ENCODE measurements at regions not wholly inside any gene's neighbourhood (a gene's known extent, or its start where the extent isn't known, plus 50 kb on each side); places are given as distances from the start of the nearest gene placed in this dataset.

GRCh38 chr20:52448513-52449232, 257.1 kb upstream of the ZFP64 start:
- in situ Hi-C loops (cut with HindIII; ENCODE audit: low sequenced_read_pairs) = no loop called here

DNA sequence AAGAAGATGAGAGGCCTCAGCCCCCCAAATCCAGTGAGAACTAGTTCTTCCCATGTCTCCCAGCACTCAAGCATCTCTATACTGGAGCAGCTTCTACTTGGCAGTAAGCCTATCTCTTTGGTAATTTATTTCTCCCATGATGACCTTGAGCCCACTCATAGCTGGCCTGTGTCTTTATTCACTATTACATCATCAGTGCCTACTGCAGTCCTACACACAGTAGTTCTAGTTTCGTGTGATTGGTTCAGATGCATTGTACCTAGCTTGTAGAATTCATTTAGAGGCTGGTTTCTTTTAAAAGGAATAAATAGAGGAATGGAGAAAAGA, 255.6 kb upstream of the ZFP64 start:
- in situ Hi-C loops (cut with HindIII; ENCODE audit: low sequenced_read_pairs) = no loop called here

GRCh38 chr20:52446421-52447224, 255.0 kb upstream of the ZFP64 start:
- in situ Hi-C loops (cut with HindIII; ENCODE audit: low sequenced_read_pairs) = no loop called here

DNA sequence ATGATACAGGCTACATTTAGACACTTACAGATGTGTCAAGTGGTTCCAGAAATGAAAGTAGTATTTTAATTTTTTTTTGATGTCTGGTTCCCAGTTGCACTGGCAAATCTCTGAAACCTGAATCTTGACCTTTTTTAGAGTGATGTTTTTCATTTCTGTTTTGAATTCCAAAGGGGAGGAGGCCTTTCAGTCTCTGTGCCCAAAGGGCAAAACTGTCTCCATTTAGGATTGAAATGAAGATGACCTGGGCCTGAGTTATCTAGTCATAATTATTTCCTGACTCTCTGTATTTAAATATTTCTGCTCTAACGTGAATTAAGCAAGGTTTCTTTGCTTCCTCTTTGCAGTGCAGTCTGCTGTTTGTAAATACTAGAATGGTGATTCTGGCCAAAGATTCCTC, 252.9 kb upstream of the ZFP64 start:
- in situ Hi-C loops (cut with HindIII; ENCODE audit: low sequenced_read_pairs) = no loop called here

DNA sequence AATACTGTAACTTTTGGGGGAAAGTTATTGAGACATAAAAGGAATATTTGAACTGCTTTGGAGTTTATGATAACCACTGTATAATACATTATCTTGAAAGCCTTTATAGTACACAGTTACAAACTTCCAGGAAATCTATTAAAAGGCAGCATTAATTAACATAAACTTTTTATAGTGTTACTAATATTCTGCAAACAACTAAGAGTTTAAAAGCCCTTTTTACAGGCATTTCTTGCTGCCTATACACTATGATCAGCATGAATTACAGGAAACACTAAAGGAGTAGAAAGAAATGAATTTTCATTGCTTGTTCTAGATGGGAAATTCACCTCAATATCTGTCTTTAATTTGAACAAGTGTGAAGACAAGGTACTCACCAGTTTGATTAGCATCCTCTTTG, 252.3 kb upstream of the ZFP64 start:
- in situ Hi-C loops (cut with HindIII; ENCODE audit: low sequenced_read_pairs) = no loop called here

DNA sequence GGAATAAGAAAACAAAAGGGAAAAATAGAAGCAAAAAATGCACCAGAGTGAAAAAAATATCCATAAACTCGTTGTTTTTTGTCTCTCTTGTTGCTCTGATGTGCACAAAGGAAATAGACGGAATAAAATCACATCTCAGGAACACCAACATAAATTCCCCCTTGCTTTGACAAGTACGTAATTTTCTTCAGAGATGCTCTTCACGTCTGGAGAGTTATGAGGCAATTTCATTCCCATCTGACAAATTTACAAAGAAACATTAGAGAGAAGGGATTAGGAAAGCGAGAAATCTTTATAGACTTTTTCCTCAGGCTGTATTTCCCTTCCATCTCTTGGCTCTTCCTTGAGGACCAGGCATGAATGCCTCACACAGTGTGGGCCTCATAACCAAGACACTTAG, 250.1 kb upstream of the ZFP64 start:
- in situ Hi-C loops (cut with HindIII; ENCODE audit: low sequenced_read_pairs) = no loop called here

GRCh38 chr20:52439375-52439774, 247.8 kb upstream of the ZFP64 start:
- in situ Hi-C loops (cut with HindIII; ENCODE audit: low sequenced_read_pairs) = no loop called here

- in situ Hi-C loops (cut with HindIII; ENCODE audit: low sequenced_read_pairs) = no loop called here
These were observed 246.9 kb upstream of the ZFP64 start for GRCh38 chr20:52438326-52438963.

GRCh38 chr20:52434453-52434852, 242.9 kb upstream of the ZFP64 start:
- in situ Hi-C loops (cut with HindIII; ENCODE audit: low sequenced_read_pairs) = no loop called here

DNA sequence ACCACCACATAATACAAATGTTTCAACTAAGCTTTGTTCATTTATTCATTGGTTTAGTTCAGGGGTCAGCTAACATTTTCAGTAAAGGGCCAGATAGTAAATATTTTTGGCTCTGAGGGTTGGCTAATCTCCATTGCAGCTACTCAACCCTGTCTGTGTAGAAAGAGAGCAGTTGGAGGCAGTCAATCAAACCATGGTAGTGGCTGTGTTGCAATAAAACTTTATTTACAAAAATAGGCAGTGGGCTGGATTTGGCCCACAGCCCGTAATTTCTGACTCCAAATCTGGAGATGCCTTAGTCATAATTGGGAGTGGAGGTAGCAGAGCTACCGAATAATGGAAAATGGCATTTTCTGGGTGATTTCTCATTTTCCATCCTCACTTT, 242.5 kb upstream of the ZFP64 start:
- in situ Hi-C loops (cut with HindIII; ENCODE audit: low sequenced_read_pairs) = no loop called here

- in situ Hi-C loops (cut with HindIII; ENCODE audit: low sequenced_read_pairs) = no loop called here
These were observed 241.9 kb upstream of the ZFP64 start for GRCh38 chr20:52433326-52434040.

- in situ Hi-C loops (cut with HindIII; ENCODE audit: low sequenced_read_pairs) = no loop called here
These were observed 241.2 kb upstream of the ZFP64 start for GRCh38 chr20:52432740-52433139.

DNA sequence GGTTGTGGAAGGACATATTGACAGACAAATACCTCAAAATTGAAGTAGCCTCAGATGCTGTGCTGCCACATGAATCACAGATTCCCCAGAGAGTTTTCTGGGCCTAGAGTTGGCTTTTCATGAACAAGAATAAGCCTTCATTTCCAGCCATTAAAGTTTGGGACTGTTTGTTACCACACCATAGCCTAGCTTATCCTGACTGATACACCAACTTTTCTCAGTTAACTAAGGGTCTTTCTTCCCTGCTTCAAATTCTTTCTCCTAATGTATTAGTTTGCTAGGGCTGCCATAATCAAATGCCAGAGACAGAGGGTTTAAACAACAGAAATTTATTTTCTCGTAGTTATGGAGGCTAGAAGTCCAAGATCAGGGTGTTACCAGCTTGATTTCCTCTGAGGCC, 237.4 kb upstream of the ZFP64 start:
- in situ Hi-C loops (cut with HindIII; ENCODE audit: low sequenced_read_pairs) = no loop called here

- in situ Hi-C loops (cut with HindIII; ENCODE audit: low sequenced_read_pairs) = no loop called here
These were observed 236.4 kb upstream of the ZFP64 start for GRCh38 chr20:52427960-52428359.

- in situ Hi-C loops (cut with HindIII; ENCODE audit: low sequenced_read_pairs) = no loop called here
These were observed 235.3 kb upstream of the ZFP64 start for GRCh38 chr20:52426856-52427255.

DNA sequence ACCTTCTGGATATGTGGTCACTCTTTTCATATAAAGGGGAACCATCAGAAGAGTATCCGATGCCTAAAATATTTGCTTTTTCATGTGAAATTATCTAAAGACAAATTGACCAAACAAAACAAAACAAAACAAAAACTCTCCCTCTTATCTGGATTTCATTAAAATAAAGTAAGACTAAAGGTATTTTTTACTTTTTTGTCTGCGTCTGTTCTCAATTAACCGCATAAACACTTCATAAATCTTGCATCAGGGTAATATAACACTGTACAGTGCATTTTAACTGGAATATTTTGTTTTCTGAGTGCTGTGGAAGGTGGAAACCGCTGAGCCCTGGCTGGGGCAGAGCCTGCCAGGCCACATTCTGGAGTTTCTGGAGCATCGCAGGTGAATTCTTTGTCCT, 234.1 kb upstream of the ZFP64 start:
- in situ Hi-C loops (cut with HindIII; ENCODE audit: low sequenced_read_pairs) = no loop called here

- in situ Hi-C loops (cut with HindIII; ENCODE audit: low sequenced_read_pairs) = no loop called here
These were observed 233.7 kb upstream of the ZFP64 start for GRCh38 chr20:52425253-52425652.

DNA sequence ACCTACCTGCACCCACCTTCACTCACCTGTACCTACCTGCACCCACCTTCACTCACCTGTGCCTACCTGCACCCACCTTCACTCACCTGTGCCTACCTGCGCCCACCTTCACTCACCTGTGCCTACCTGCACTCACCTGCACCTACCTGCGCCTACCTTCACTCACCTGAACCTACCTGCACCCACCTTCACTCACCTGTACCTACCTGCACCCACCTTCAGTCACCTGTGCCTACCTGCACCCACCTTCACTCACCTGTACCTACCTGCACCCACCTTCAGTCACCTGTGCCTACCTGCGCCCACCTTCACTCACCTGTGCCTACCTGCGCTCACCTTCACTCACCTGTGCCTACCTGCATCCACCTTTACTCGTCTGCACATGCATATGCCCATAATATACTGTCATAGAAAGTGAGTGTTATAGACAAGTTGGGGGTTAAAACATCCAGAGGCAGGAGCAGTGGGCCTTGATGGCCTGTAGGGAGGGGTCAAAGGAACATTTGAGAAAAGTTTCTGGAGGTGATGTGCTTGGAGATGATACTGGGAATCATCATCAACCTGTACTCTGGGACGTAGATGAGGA, 232.9 kb upstream of the ZFP64 start:
- in situ Hi-C loops (cut with HindIII; ENCODE audit: low sequenced_read_pairs) = loop anchor here (5.0 kb wide), 1 partner anchor 68 kb away; no protein-coding TSS in a partner anchor

GRCh38 chr20:52423536-52424140, 232.1 kb upstream of the ZFP64 start:
- in situ Hi-C loops (cut with HindIII; ENCODE audit: low sequenced_read_pairs) = loop anchor here (5.0 kb wide), 1 partner anchor 69 kb away; no protein-coding TSS in a partner anchor

DNA sequence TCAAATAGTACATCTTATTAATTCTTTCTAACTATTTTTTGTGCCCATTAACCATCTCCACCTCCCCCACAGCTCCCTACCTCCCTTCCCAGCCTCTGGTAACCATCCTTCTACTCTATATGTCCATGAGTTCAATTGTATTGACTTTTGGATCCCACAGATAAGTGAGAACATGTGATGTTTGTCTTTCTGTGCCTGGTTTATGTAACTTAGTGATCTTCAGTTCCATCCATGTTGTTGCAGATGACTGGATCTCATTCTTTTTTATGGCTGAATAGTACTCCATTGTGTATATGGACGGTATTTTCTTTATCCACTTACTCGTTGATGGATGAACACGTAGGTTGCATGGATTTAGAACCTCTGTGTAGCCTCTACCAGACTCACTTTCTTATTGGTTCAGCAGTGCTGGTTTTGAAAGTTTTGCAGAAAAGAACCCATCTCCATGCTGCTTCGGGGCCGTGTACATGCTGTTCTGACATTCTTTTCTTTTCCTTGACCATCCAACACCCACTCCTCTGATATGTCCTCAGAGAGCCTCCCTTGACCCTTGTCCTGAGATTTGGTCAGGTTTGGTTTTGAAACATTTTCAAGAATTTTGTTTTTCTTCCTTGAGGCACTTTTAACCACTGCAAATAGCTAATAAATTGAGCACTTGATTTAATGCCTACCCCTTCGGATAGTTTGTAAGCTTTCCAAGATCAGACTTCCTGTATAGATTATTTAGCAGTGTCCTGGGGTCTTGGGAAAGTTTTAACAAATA, 231.2 kb upstream of the ZFP64 start:
- in situ Hi-C loops (cut with HindIII; ENCODE audit: low sequenced_read_pairs) = loop anchor here (5.0 kb wide), 1 partner anchor 70 kb away; no protein-coding TSS in a partner anchor

All from endothelial cell of hepatic sinusoid (primary cell).